K562 (cell line): ENCODE measurements at regions not wholly inside any gene's neighbourhood (a gene's known extent, or its start where the extent isn't known, plus 50 kb on each side); places are given as distances from the start of the nearest gene placed in this dataset.

Experiments used
- ATAC-seq: fragments of 200-7000 bp; cut with Tn5 transposase; 3 replicates; pipeline ENCODE4 v1.9.1; 2020; ENCODE audit warnings: moderate library complexity
- BruUV-seq: library from RNA; stranded (reverse); fragments of 400-500 nt; replicated peaks from 2 replicates; lab custom pipeline; 2021; lab: Mats Ljungman, UMichigan
- CTCF ChIA-PET: fragments of 300-600 bp; formaldehyde crosslinking; extraction: SDS; loops from one replicate; lab custom pipeline; 2021; ENCODE audit warnings: low intra/inter-chr PET ratio; lab: Yijun Ruan, JAX
- POLR2A ChIA-PET: fragments of 300-600, 350-650 bp; sonication (Branson Sonifier 250); formaldehyde crosslinking; extraction: SDS; loops from one replicate; lab custom pipeline; 2021; ENCODE audit warnings: antibody characterized with exemption, inconsistent platforms; lab: Yijun Ruan, JAX
- DNase-seq, 4 experiments: peaks; one replicate each; pipeline versions ENCODE4 v3.0.0 to v3.0.0-alpha.2; 2011 to 2018; ENCODE audit warnings: low spot score in 3 of 4, mixed read lengths in 3 of 4; ENCODE audit errors: extremely low read depth in 1 of 4
- FAIRE-seq: peaks from 2 replicates; lab custom pipeline; 2011; peaks lifted over from hg19 to GRCh38; lab: Jason Lieb, UNC
- H2AFZ ChIP-seq: 2 replicates; pipeline ENCODE4 v1.6.0; 2011; ENCODE audit warnings: low read depth, low read length, control low read depth, inconsistent platforms
- H3K27ac ChIP-seq: fragments of 200-600 bp; 3 replicates; pipeline ENCODE4 v1.8.0; 2011; ENCODE audit warnings: low read depth, mild to moderate bottlenecking, control low read depth, inconsistent platforms, low read length, moderate library complexity, mixed read lengths; ENCODE audit errors: extremely low read depth
- H3K27me3 ChIP-seq, 2 experiments: fragments of 300-600 bp in 1 of 2; 2 replicates in 1 of 2; 3 replicates in 1 of 2; pipeline versions ENCODE4 v1.6.0 to v1.8.0; 2011; ENCODE audit warnings: inconsistent platforms in 2 of 2, low read length in 2 of 2, mild to moderate bottlenecking in 1 of 2, mixed read lengths in 1 of 2, moderate library complexity in 1 of 2; ENCODE audit not compliant: control insufficient read depth in 2 of 2, insufficient read depth in 2 of 2
- H3K36me3 ChIP-seq: fragments of 300-600 bp; 3 replicates; pipeline ENCODE4 v1.8.0; 2011; ENCODE audit warnings: mild to moderate bottlenecking, low read length, inconsistent platforms; ENCODE audit not compliant: control insufficient read depth, insufficient read depth
- H3K4me1 ChIP-seq, 2 experiments: fragments of 200-600 bp in 1 of 2; replicated peaks in 1 of 2; 2 replicates in 1 of 2; 3 replicates in 1 of 2; pipeline versions ENCODE4 v1.5.1 to v1.8.0; 2011; ENCODE audit warnings: inconsistent platforms in 2 of 2, low read length in 2 of 2, mild to moderate bottlenecking in 1 of 2, mixed read lengths in 1 of 2, moderate library complexity in 1 of 2; ENCODE audit not compliant: control insufficient read depth in 2 of 2, insufficient read depth in 2 of 2
- H3K4me2 ChIP-seq: 2 replicates; pipeline ENCODE4 v1.6.1; 2011; ENCODE audit warnings: low read length, control low read depth, inconsistent platforms, mixed read lengths; ENCODE audit not compliant: insufficient read depth
- H3K4me3 ChIP-seq: fragments of 200-600 bp; sonication (generic), shearing (Covaris generic); 2 replicates; pipeline ENCODE4 v1.5.1; 2016; ENCODE audit warnings: control low read depth, inconsistent platforms
- H3K79me2 ChIP-seq: fragments of 200-600 bp; 3 replicates; pipeline ENCODE4 v1.8.0; 2011; ENCODE audit warnings: low read length, inconsistent platforms; ENCODE audit not compliant: control insufficient read depth, insufficient read depth
- H3K9ac ChIP-seq, 2 experiments: 2 replicates each; pipeline versions ENCODE4 v1.6.0 to v1.6.1; 2011; ENCODE audit warnings: low read depth in 2 of 2, low read length in 2 of 2, control low read depth in 1 of 2, inconsistent platforms in 1 of 2, mild to moderate bottlenecking in 1 of 2, mixed read lengths in 1 of 2; ENCODE audit not compliant: insufficient read depth in 1 of 2
- H3K9me1 ChIP-seq: one replicate; pipeline ENCODE4 v1.6.0; 2011; ENCODE audit warnings: inconsistent platforms, mild to moderate bottlenecking, low read length, moderate library complexity; ENCODE audit not compliant: control insufficient read depth, insufficient read depth
- H3K9me3 ChIP-seq: replicated peaks from 2 replicates; pipeline ENCODE4 v1.5.1; 2011; ENCODE audit warnings: low read depth, low read length, inconsistent platforms; ENCODE audit not compliant: control insufficient read depth, insufficient read depth
- H4K20me1 ChIP-seq: replicated peaks from 2 replicates; pipeline ENCODE4 v1.6.1; 2011; ENCODE audit warnings: low read length, inconsistent platforms, mixed read lengths; ENCODE audit not compliant: control insufficient read depth, insufficient read depth
- ATF3 ChIP-seq, 2 experiments: fragments of 450-650 bp in 1 of 2; sonication (generic) in 1 of 2; formaldehyde crosslinking in 1 of 2; IDR thresholded peaks in 1 of 2; conservative IDR thresholded peaks in 1 of 2; 2 replicates each; pipeline versions ENCODE4 v1.6.1 to v1.8.1; 2016 to 2023; ENCODE audit warnings: mild to moderate bottlenecking in 2 of 2, moderate library complexity in 2 of 2, inconsistent platforms in 1 of 2, missing genetic modification reagents in 1 of 2
- C11orf30 ChIP-seq: fragments of 450-650 bp; IDR thresholded peaks from 2 replicates; pipeline ENCODE4 v1.6.1; 2016; ENCODE audit warnings: low read depth, mild to moderate bottlenecking
- HSF4 ChIP-seq: fragments of 250-450 bp; sonication (Bioruptor Pico); IDR thresholded peaks from 2 replicates; pipeline ENCODE4 v2.1.2; 2022; ENCODE audit warnings: mild to moderate bottlenecking, moderate library complexity, borderline replicate concordance
- LCOR ChIP-seq: sonication (generic); formaldehyde crosslinking; IDR thresholded peaks from 2 replicates; pipeline ENCODE4 v1.8.0; 2022; ENCODE audit warnings: mild to moderate bottlenecking, missing genetic modification reagents
- MBD2 ChIP-seq: sonication (generic); IDR thresholded peaks from 2 replicates; pipeline ENCODE4 v1.6.1; 2016; ENCODE audit warnings: low read depth, borderline replicate concordance
- NUFIP1 ChIP-seq: fragments of 450-650 bp; IDR thresholded peaks from 2 replicates; pipeline ENCODE4 v1.6.1; 2018; ENCODE audit not compliant: partially characterized antibody
- RHOXF2B ChIP-seq: fragments of 250-450 bp; sonication (Bioruptor Pico); conservative IDR thresholded peaks from 2 replicates; pipeline ENCODE4 v1.5.1; 2021
- SIN3A ChIP-seq, 2 experiments: fragments of 150-350 bp in 1 of 2; IDR thresholded peaks; 2 replicates each; pipeline ENCODE4 v1.6.1; 2011 to 2016; ENCODE audit warnings: borderline replicate concordance in 2 of 2, low read depth in 2 of 2, low read length in 2 of 2, mild to moderate bottlenecking in 2 of 2, moderate library complexity in 2 of 2; ENCODE audit not compliant: control insufficient read depth in 1 of 2
- SMAD2 ChIP-seq: fragments of 150-350 bp; IDR thresholded peaks from 2 replicates; pipeline ENCODE4 v1.6.1; 2014; ENCODE audit warnings: low read depth, mild to moderate bottlenecking, low read length
- TCFL5 ChIP-seq: fragments of 250-450 bp; sonication (Bioruptor Pico); conservative IDR thresholded peaks from 2 replicates; pipeline ENCODE4 v1.6.1; 2021; ENCODE audit warnings: mild to moderate bottlenecking, moderate library complexity, matching md5 sums
- ZNF121 ChIP-seq: sonication (generic); formaldehyde crosslinking; conservative IDR thresholded peaks from 2 replicates; pipeline ENCODE4 v1.8.0; 2022; ENCODE audit warnings: missing genetic modification reagents
- ZNF644 ChIP-seq: fragments of 200-800 bp; sonication (Bioruptor generic); IDR thresholded peaks from 2 replicates; pipeline ENCODE4 v1.6.1; 2016; ENCODE audit warnings: low read depth, missing genetic modification characterization, missing compliant biosample characterization
- WGBS: fragments of 100-300 bp; shearing (Covaris generic); methylation state at CpG from one replicate; pipeline ENCODE4 v1.1.6; 2016; ENCODE audit warnings: low coverage, mixed read lengths; ENCODE audit not compliant: insufficient coverage; ENCODE audit errors: missing lambda C conversion rate; 5-methylcytosine and 5-hydroxymethylcytosine counted together
- in situ Hi-C: fragments of 300-500 bp; cut with MboI; formaldehyde crosslinking; loops from 4 replicates; pipeline ENCODE4 v1.15.0; 2018; ENCODE audit warnings: inconsistent platforms, mixed read lengths
- intact Hi-C: fragments of 100-400 bp; cut with micrococcal nuclease; formaldehyde crosslinking; loops from 2 replicates; pipeline ENCODE4 v1.14.2; 2022
- TF ChIP-seq, protein P1 (sequence below), 2 experiments: IDR thresholded peaks in 1 of 2; conservative IDR thresholded peaks in 1 of 2; 2 replicates each; pipeline ENCODE4 v1.6.1; 2016; ENCODE audit warnings: low read depth in 2 of 2, mild to moderate bottlenecking in 1 of 2, missing compliant biosample characterization in 1 of 2, missing genetic modification characterization in 1 of 2, moderate library complexity in 1 of 2
- TF ChIP-seq, protein P2 (sequence below): sonication (generic); formaldehyde crosslinking; IDR thresholded peaks from 2 replicates; pipeline ENCODE4 v1.8.1; 2023; ENCODE audit warnings: mild to moderate bottlenecking, missing genetic modification reagents

GRCh38 chr10:113978802-113979201, 64.9 kb upstream of the ADRB1 start:
- H3K27me3 ChIP-seq: no peaks in the 10 kb centered on the region; a peak in 2 of 5 replicates
- BruUV-seq: no TSS peak
- ChIA-PET CTCF (no interaction called here), POLR2A (no interaction called here)
- no peaks in the 10 kb centered on the region for H3K9me3 ChIP-seq
- no peaks in the 10 kb centered on the region for H3K36me3 ChIP-seq
- DNase-seq: no peak
- WGBS: 18% methylated on average over 7 of the region's 9 CpGs
- in situ Hi-C loops (no loop called here), intact Hi-C loops (no loop called here)
- H3K27ac ChIP-seq: no peak overlapping the region
- no peak overlapping the region for H3K4me2 ChIP-seq
- TF ChIP-seq ATF3 (IDR thresholded peaks at IDR 0.05): no peak
- TF ChIP-seq ATF3 (CRISPR knock-in tag; conservative IDR thresholded peaks at IDR 0.05): no peak
- no peak for TF ChIP-seq RHOXF2B
- no peak for TF ChIP-seq ZNF121 (CRISPR knock-in tag)
- no peak for TF ChIP-seq MBD2
- TF ChIP-seq TCFL5: no peak
- TF ChIP-seq SMAD2: no peak
- no peak for TF ChIP-seq ZNF644 (tag)
- no peak for TF ChIP-seq LCOR (CRISPR knock-in tag)
- TF ChIP-seq C11orf30: no peak
- TF ChIP-seq SIN3A (IDR thresholded peaks at IDR 0.05; ENCODE audit: borderline replicate concordance in 2 of 2, control insufficient read depth in 1 of 2, low read depth in 2 of 2, low read length in 2 of 2): no peak
- TF ChIP-seq NUFIP1: no peak
- TF ChIP-seq, protein P1, sequence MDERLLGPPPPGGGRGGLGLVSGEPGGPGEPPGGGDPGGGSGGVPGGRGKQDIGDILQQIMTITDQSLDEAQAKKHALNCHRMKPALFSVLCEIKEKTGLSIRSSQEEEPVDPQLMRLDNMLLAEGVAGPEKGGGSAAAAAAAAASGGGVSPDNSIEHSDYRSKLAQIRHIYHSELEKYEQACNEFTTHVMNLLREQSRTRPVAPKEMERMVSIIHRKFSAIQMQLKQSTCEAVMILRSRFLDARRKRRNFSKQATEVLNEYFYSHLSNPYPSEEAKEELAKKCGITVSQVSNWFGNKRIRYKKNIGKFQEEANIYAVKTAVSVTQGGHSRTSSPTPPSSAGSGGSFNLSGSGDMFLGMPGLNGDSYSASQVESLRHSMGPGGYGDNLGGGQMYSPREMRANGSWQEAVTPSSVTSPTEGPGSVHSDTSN (CRISPR knock-in tag; IDR thresholded peaks at IDR 0.05; ENCODE audit: low read depth): no peak
- TF ChIP-seq, protein P1 (tag; conservative IDR thresholded peaks at IDR 0.05; ENCODE audit: low read depth): no peak
- TF ChIP-seq, protein P2, sequence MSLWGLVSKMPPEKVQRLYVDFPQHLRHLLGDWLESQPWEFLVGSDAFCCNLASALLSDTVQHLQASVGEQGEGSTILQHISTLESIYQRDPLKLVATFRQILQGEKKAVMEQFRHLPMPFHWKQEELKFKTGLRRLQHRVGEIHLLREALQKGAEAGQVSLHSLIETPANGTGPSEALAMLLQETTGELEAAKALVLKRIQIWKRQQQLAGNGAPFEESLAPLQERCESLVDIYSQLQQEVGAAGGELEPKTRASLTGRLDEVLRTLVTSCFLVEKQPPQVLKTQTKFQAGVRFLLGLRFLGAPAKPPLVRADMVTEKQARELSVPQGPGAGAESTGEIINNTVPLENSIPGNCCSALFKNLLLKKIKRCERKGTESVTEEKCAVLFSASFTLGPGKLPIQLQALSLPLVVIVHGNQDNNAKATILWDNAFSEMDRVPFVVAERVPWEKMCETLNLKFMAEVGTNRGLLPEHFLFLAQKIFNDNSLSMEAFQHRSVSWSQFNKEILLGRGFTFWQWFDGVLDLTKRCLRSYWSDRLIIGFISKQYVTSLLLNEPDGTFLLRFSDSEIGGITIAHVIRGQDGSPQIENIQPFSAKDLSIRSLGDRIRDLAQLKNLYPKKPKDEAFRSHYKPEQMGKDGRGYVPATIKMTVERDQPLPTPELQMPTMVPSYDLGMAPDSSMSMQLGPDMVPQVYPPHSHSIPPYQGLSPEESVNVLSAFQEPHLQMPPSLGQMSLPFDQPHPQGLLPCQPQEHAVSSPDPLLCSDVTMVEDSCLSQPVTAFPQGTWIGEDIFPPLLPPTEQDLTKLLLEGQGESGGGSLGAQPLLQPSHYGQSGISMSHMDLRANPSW: no peak
- no peak for TF ChIP-seq HSF4 (CRISPR knock-in tag)
- no peaks in the 10 kb centered on the region for H4K20me1 ChIP-seq
- no peaks in the 10 kb centered on the region for H3K4me1 ChIP-seq
- H3K9me1 ChIP-seq: no peaks in the 10 kb centered on the region
- H3K4me3 ChIP-seq: no peak overlapping the region
- no peak overlapping the region for H3K9ac ChIP-seq
- no peak; the same call in 2 of the 3 replicates for ATAC-seq
- FAIRE-seq: no peak
- H3K79me2 ChIP-seq: no peaks in the 10 kb centered on the region
- H2AFZ ChIP-seq: 0 out of 2 replicates have a peak overlapping the region, but pooled peaks have one; percentile 9
